HEK293 (cell line): ENCODE measurements at regions not wholly inside any gene's neighbourhood (a gene's known extent, or its start where the extent isn't known, plus 50 kb on each side); places are given as distances from the start of the nearest gene placed in this dataset.

Experiments used
- CTCF ChIA-PET: fragments of 350-600 bp; formaldehyde crosslinking; extraction: SDS; loops from one replicate; lab custom pipeline; 2021; ENCODE audit warnings: antibody characterized with exemption; lab: Yijun Ruan, JAX
- POLR2A ChIA-PET: fragments of 300-600 bp; formaldehyde crosslinking; extraction: SDS; loops from one replicate; lab custom pipeline; 2020; ENCODE audit warnings: antibody characterized with exemption, inconsistent platforms; lab: Yijun Ruan, JAX
- H3K27ac ChIP-seq: fragments of 200-500 bp; sonication (Bioruptor generic); 2 replicates; pipeline ENCODE4 v1.5.1; 2014; ENCODE audit warnings: low read depth, low read length, control low read depth, inconsistent platforms; ENCODE audit errors: extremely low read depth
- H3K36me3 ChIP-seq, 2 experiments: fragments of 200-500 bp in 1 of 2; sonication (Bioruptor generic) in 1 of 2; 1 replicate in 1 of 2; 2 replicates in 1 of 2; pipeline ENCODE4 v1.5.1; 2014 to 2017; ENCODE audit warnings: inconsistent platforms in 2 of 2, low read length in 2 of 2; ENCODE audit not compliant: control insufficient read depth in 2 of 2, insufficient read depth in 1 of 2
- H3K4me1 ChIP-seq: fragments of 200-500 bp; sonication (Bioruptor generic); 2 replicates; pipeline ENCODE4 v1.5.1; 2014; ENCODE audit warnings: mild to moderate bottlenecking, low read length, inconsistent platforms; ENCODE audit not compliant: control insufficient read depth, insufficient read depth
- H3K4me3 ChIP-seq: 2 replicates; pipeline ENCODE4 v1.5.1; 2011; ENCODE audit warnings: low read depth, mild to moderate bottlenecking, control low read depth, low read length, moderate library complexity
- H3K9me3 ChIP-seq: fragments of 200-500 bp; sonication (Bioruptor generic); 2 replicates; pipeline ENCODE4 v1.5.1; 2014; ENCODE audit warnings: low read depth, low read length, inconsistent platforms; ENCODE audit not compliant: control insufficient read depth, insufficient read depth
- HOXA7 ChIP-seq: sonication (generic); formaldehyde crosslinking; IDR thresholded peaks from 2 replicates; pipeline ENCODE4 v1.8.1; 2022; ENCODE audit warnings: missing genetic modification reagents, borderline replicate concordance
- IKZF3 ChIP-seq: fragments of 450-650 bp; IDR thresholded peaks from 2 replicates; pipeline ENCODE4 v1.5.0; 2018; ENCODE audit warnings: missing biosample characterization, mild to moderate bottlenecking, missing genetic modification characterization, moderate library complexity
- KLF10 ChIP-seq: fragments of 450-650 bp; IDR thresholded peaks from 2 replicates; pipeline ENCODE4 v1.5.1; 2018; ENCODE audit warnings: missing biosample characterization, mild to moderate bottlenecking, missing genetic modification characterization
- MEIS1 ChIP-seq: sonication (generic); formaldehyde crosslinking; IDR thresholded peaks from 2 replicates; pipeline ENCODE4 v1.8.1; 2022; ENCODE audit warnings: missing genetic modification reagents, mild to moderate bottlenecking, borderline replicate concordance
- OSR2 ChIP-seq: fragments of 450-650 bp; formaldehyde crosslinking; IDR thresholded peaks from 2 replicates; pipeline ENCODE4 v1.5.1; 2016; ENCODE audit warnings: missing biosample characterization, missing genetic modification characterization
- PRDM1 ChIP-seq: fragments of 450-650 bp; formaldehyde crosslinking; IDR thresholded peaks from 2 replicates; pipeline ENCODE4; 2016; ENCODE audit warnings: missing biosample characterization, missing genetic modification characterization
- RBAK ChIP-seq: fragments of 450-650 bp; formaldehyde crosslinking; IDR thresholded peaks from 2 replicates; pipeline ENCODE4 v1.5.1; 2016; ENCODE audit warnings: missing biosample characterization, missing genetic modification characterization
- WT1 ChIP-seq: fragments of 450-650 bp; formaldehyde crosslinking; IDR thresholded peaks from 2 replicates; pipeline ENCODE4 v1.5.1; 2016; ENCODE audit warnings: missing biosample characterization, missing genetic modification characterization
- ZBTB11 ChIP-seq: fragments of 450-650 bp; formaldehyde crosslinking; conservative IDR thresholded peaks from 2 replicates; pipeline ENCODE4 v1.5.1; 2016; ENCODE audit warnings: low read depth, missing biosample characterization, missing genetic modification characterization
- ZFP37 ChIP-seq: fragments of 450-650 bp; formaldehyde crosslinking; IDR thresholded peaks from 2 replicates; pipeline ENCODE4 v1.5.1; 2016; ENCODE audit warnings: missing biosample characterization, missing genetic modification characterization
- ZNF121 ChIP-seq: fragments of 450-650 bp; formaldehyde crosslinking; IDR thresholded peaks from 2 replicates; pipeline ENCODE4 v1.5.1; 2016; ENCODE audit warnings: missing biosample characterization, missing genetic modification characterization
- ZNF146 ChIP-seq: fragments of 450-650 bp; formaldehyde crosslinking; IDR thresholded peaks from 2 replicates; pipeline ENCODE4 v1.5.1; 2016; ENCODE audit warnings: missing biosample characterization, missing genetic modification characterization
- ZNF157 ChIP-seq: fragments of 450-650 bp; formaldehyde crosslinking; IDR thresholded peaks from 2 replicates; pipeline ENCODE4 v1.5.1; 2016; ENCODE audit warnings: missing biosample characterization, missing genetic modification characterization
- ZNF280C ChIP-seq: fragments of 450-650 bp; formaldehyde crosslinking; IDR thresholded peaks from 2 replicates; pipeline ENCODE4 v1.5.1; 2016; ENCODE audit warnings: missing biosample characterization, missing genetic modification characterization
- ZNF311 ChIP-seq: fragments of 450-650 bp; formaldehyde crosslinking; IDR thresholded peaks from 2 replicates; pipeline ENCODE4 v1.5.1; 2017; ENCODE audit warnings: missing biosample characterization, missing genetic modification characterization, borderline replicate concordance
- ZNF354C ChIP-seq: fragments of 450-650 bp; formaldehyde crosslinking; IDR thresholded peaks from 2 replicates; pipeline ENCODE4 v1.5.1; 2016; ENCODE audit warnings: missing biosample characterization, missing genetic modification characterization, low read depth, borderline replicate concordance
- ZNF416 ChIP-seq: fragments of 450-650 bp; formaldehyde crosslinking; IDR thresholded peaks from 2 replicates; pipeline ENCODE4 v1.5.1; 2016; ENCODE audit warnings: missing biosample characterization, missing genetic modification characterization
- ZNF426 ChIP-seq: fragments of 450-650 bp; formaldehyde crosslinking; IDR thresholded peaks from 2 replicates; pipeline ENCODE4 v1.5.1; 2017; ENCODE audit warnings: missing biosample characterization, missing genetic modification characterization, mild to moderate bottlenecking, inconsistent platforms, moderate library complexity
- ZNF473 ChIP-seq: fragments of 450-650 bp; formaldehyde crosslinking; IDR thresholded peaks from 2 replicates; pipeline ENCODE4 v1.5.1; 2017; ENCODE audit warnings: missing biosample characterization, missing genetic modification characterization
- ZNF585B ChIP-seq: fragments of 450-650 bp; formaldehyde crosslinking; IDR thresholded peaks from 2 replicates; pipeline ENCODE4 v1.5.1; 2016; ENCODE audit warnings: missing biosample characterization, missing genetic modification characterization
- ZNF596 ChIP-seq: fragments of 450-650 bp; IDR thresholded peaks from 2 replicates; pipeline ENCODE4 v1.5.0; 2018; ENCODE audit warnings: missing biosample characterization, mild to moderate bottlenecking, missing genetic modification characterization, moderate library complexity
- ZNF654 ChIP-seq: fragments of 450-650 bp; formaldehyde crosslinking; IDR thresholded peaks from 2 replicates; pipeline ENCODE4 v1.5.1; 2016; ENCODE audit warnings: low read depth, missing biosample characterization, missing genetic modification characterization
- ZNF747 ChIP-seq: fragments of 450-650 bp; formaldehyde crosslinking; IDR thresholded peaks from 2 replicates; pipeline ENCODE4 v1.5.1; 2016; ENCODE audit warnings: missing biosample characterization, missing genetic modification characterization
- ZNF837 ChIP-seq: fragments of 450-650 bp; formaldehyde crosslinking; IDR thresholded peaks from 2 replicates; pipeline ENCODE4 v1.5.1; 2016; ENCODE audit warnings: missing biosample characterization, missing genetic modification characterization
- TF ChIP-seq, protein P1 (sequence below): fragments of 450-650 bp; formaldehyde crosslinking; IDR thresholded peaks from 2 replicates; pipeline ENCODE4 v1.5.1; 2017; ENCODE audit warnings: missing biosample characterization, missing genetic modification characterization

DNA sequence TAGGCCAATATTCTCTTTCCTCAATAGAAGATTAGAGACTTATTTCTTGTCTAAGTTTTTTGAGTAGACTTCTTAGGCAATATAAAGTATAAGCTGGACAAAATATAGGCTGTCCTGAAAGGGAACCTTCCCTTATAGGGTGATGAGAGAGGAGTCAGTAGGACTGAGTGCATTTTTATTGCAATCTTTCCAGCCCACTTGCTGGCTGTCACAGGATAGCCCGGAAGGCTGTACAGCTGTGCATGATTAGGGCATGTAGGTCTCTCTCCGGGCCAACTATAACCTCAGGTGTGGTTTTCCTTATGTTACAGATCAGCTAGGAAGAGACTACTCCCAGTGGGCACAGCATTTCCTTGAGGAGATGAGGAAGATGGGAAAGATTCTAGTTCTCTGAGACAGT lies 159.8 kb upstream of the MEF2C start (continued):
- TF ChIP-seq IKZF3 (no peak), ZNF473 (no peak), ZNF146 (tag by site-specific recombination) (no peak), ZNF354C (tag by site-specific recombination) (no peak), KLF10 (tag by site-specific recombination) (no peak), ZNF585B (tag by site-specific recombination) (no peak), ZNF280C (tag by site-specific recombination) (no peak), ZNF157 (tag by site-specific recombination) (no peak), HOXA7 (CRISPR knock-in tag) (no peak)
- TF ChIP-seq, all 188 proteins: peak for 0

- CTCF ChIA-PET: interaction anchor here (0.6 kb wide), 2 partner anchors 21 to 73 kb away, joined by 3 to 4 read pairs; no protein-coding TSS in a partner anchor
- POLR2A ChIA-PET: no interaction called here
- TF ChIP-seq, protein P1, sequence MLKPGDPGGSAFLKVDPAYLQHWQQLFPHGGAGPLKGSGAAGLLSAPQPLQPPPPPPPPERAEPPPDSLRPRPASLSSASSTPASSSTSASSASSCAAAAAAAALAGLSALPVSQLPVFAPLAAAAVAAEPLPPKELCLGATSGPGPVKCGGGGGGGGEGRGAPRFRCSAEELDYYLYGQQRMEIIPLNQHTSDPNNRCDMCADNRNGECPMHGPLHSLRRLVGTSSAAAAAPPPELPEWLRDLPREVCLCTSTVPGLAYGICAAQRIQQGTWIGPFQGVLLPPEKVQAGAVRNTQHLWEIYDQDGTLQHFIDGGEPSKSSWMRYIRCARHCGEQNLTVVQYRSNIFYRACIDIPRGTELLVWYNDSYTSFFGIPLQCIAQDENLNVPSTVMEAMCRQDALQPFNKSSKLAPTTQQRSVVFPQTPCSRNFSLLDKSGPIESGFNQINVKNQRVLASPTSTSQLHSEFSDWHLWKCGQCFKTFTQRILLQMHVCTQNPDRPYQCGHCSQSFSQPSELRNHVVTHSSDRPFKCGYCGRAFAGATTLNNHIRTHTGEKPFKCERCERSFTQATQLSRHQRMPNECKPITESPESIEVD: no peak
- TF ChIP-seq ZNF121 (tag by site-specific recombination) (no peak), RBAK (tag by site-specific recombination) (no peak), HOXA7 (CRISPR knock-in tag) (no peak), MEIS1 (CRISPR knock-in tag) (no peak), ZNF747 (tag by site-specific recombination) (no peak), ZNF837 (tag by site-specific recombination) (no peak), ZNF596 (no peak), ZNF426 (tag by site-specific recombination) (no peak), ZNF416 (tag by site-specific recombination) (no peak), ZBTB11 (tag by site-specific recombination) (no peak), PRDM1 (tag by site-specific recombination) (no peak), ZNF311 (tag by site-specific recombination) (no peak), ZFP37 (tag by site-specific recombination) (no peak), OSR2 (no peak), ZNF654 (tag by site-specific recombination) (no peak), WT1 (tag by site-specific recombination) (no peak)
Observed at GRCh38 chr5:89041976-89042375, 159.0 kb upstream of the MEF2C start.

More at GRCh38 chr5:89041976-89042375, 159.0 kb upstream of the MEF2C start:
- Histone ChIP-seq H3K4me3 (no peak overlapping the region), H3K27ac (no peak overlapping the region), H3K9me3 (no peaks in the 10 kb centered on the region), H3K4me1 (no peaks in the 10 kb centered on the region), H3K36me3 (no peaks in the 10 kb centered on the region)
